ENCODE measurements at regions not wholly inside any gene's neighbourhood (a gene's known extent, or its start where the extent isn't known, plus 50 kb on each side); places are given as distances from the start of the nearest gene placed in this dataset.
A peak's percentile ranks its signal among the peaks of the same experiment; 100 is the strongest.

DNA sequence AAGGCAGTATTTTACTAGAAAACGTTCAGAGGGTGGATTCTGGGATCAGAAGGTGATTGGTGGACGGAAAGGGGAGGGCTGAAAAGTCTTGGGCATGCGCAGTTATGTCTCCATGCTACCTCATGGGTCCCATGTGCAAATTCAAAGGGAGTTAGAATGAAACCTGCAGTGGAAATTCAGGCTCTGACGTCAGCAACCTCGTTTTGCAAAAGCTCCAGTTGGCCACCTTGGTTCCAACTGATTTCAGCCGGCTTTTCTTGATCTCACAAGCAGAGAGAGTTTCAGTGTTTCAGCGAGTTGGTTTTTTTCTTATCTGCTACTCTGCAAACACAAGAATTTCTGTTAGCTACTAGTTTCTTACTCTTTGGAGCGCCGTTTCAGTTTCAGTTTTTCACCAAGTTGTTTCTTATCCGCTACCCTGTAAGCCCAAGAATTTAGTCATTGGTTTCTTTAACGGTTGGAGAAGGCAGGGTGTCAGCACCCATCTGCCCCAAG, 69.8 kb upstream of the PGBD5 start:
- TF ChIP-seq, protein P1, sequence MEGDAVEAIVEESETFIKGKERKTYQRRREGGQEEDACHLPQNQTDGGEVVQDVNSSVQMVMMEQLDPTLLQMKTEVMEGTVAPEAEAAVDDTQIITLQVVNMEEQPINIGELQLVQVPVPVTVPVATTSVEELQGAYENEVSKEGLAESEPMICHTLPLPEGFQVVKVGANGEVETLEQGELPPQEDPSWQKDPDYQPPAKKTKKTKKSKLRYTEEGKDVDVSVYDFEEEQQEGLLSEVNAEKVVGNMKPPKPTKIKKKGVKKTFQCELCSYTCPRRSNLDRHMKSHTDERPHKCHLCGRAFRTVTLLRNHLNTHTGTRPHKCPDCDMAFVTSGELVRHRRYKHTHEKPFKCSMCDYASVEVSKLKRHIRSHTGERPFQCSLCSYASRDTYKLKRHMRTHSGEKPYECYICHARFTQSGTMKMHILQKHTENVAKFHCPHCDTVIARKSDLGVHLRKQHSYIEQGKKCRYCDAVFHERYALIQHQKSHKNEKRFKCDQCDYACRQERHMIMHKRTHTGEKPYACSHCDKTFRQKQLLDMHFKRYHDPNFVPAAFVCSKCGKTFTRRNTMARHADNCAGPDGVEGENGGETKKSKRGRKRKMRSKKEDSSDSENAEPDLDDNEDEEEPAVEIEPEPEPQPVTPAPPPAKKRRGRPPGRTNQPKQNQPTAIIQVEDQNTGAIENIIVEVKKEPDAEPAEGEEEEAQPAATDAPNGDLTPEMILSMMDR (IDR thresholded peaks at IDR 0.05; ENCODE audit: unreplicated experiment) = no peak
- peak overlapping the region; percentile 27 for H3K4me3 Mint-ChIP-seq (ENCODE audit: low read depth, unreplicated experiment)
- peaks cover 8% of the 10 kb centered on the region for H3K9me3 Mint-ChIP-seq (ENCODE audit: low read depth, unreplicated experiment)
- H3K27me3 Mint-ChIP-seq (ENCODE audit: unreplicated experiment) = peaks cover 15% of the 10 kb centered on the region
- CTCF ChIA-PET = no interaction called here
- BruUV-seq (replicated peaks) = no TSS peak
- no peak overlapping the region for H3K27ac Mint-ChIP-seq (ENCODE audit: unreplicated experiment)
- DNase-seq = no peak
- intact Hi-C loops (cut with micrococcal nuclease; ENCODE audit: unreplicated experiment) = no loop called here
- H3K36me3 Mint-ChIP-seq (ENCODE audit: insufficient read depth, unreplicated experiment) = no peaks in the 10 kb centered on the region
- H3K4me1 Mint-ChIP-seq (ENCODE audit: low read depth, unreplicated experiment) = peaks cover 18% of the 10 kb centered on the region

DNA sequence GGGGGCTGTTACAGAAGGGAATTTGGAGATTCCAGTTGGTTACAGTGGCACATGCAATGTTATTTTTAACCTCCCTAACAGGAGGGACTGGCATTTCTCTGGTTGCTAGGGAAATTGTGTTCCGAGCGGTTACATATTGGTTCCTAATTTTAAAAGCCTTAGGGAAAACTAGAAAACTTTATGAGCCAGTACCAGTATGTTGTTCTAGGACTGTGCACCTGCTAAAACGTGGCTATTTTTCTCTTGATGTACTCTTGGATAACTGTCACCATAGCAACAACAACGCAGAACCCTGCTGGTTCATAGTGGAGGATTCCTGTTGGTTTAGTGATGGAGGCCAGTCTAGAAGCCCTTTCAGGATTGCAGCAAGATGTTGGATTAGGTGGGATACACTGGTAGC, 68.9 kb upstream of the PGBD5 start:
- H3K4me3 Mint-ChIP-seq (ENCODE audit: low read depth, unreplicated experiment) = no peak overlapping the region
- H3K4me1 Mint-ChIP-seq (ENCODE audit: low read depth, unreplicated experiment) = peaks cover 18% of the 10 kb centered on the region
- CTCF ChIA-PET = no interaction called here
- TF ChIP-seq, protein P1 (IDR thresholded peaks at IDR 0.05; ENCODE audit: unreplicated experiment) = no peak
- H3K9me3 Mint-ChIP-seq (ENCODE audit: low read depth, unreplicated experiment) = peaks cover 6% of the 10 kb centered on the region
- no peak overlapping the region for H3K27ac Mint-ChIP-seq (ENCODE audit: unreplicated experiment)
- no peak for DNase-seq
- BruUV-seq (replicated peaks) = no TSS peak
- peaks cover 15% of the 10 kb centered on the region for H3K27me3 Mint-ChIP-seq (ENCODE audit: unreplicated experiment)
- H3K36me3 Mint-ChIP-seq (ENCODE audit: insufficient read depth, unreplicated experiment) = no peaks in the 10 kb centered on the region
- intact Hi-C loops (cut with micrococcal nuclease; ENCODE audit: unreplicated experiment) = no loop called here

DNA sequence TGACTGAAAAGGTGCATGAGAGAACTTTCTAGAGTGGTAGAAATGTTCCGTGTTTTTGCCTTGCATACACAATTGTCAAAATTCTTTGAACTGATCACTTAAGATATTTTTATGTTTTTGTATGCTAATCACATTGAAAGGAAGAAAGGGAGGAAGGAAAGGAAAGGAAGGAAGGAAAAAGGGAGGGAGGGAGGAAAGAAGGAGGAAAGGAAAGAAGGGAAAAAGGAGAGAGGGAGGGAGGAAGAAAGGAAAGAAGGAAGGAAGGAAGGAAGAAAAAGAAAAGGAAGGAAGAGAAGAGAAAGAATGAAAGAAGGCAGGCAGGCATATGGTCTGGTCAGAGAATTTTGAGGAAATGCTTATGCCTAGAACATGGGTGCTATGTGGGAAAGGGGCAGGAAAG, 68.4 kb upstream of the PGBD5 start:
- intact Hi-C loops (cut with micrococcal nuclease; ENCODE audit: unreplicated experiment) = no loop called here
- Mint-ChIP-seq H3K27ac (ENCODE audit: unreplicated experiment) (no peak overlapping the region), H3K4me1 (ENCODE audit: low read depth, unreplicated experiment) (peaks cover 18% of the 10 kb centered on the region), H3K9me3 (ENCODE audit: low read depth, unreplicated experiment) (peaks cover 4% of the 10 kb centered on the region), H3K4me3 (ENCODE audit: low read depth, unreplicated experiment) (no peak overlapping the region), H3K27me3 (ENCODE audit: unreplicated experiment) (peaks cover 15% of the 10 kb centered on the region), H3K36me3 (ENCODE audit: insufficient read depth, unreplicated experiment) (no peaks in the 10 kb centered on the region)
- DNase-seq = no peak
- CTCF ChIA-PET = no interaction called here
- TF ChIP-seq, protein P1 (IDR thresholded peaks at IDR 0.05; ENCODE audit: unreplicated experiment) = no peak
- BruUV-seq (replicated peaks) = no TSS peak

DNA sequence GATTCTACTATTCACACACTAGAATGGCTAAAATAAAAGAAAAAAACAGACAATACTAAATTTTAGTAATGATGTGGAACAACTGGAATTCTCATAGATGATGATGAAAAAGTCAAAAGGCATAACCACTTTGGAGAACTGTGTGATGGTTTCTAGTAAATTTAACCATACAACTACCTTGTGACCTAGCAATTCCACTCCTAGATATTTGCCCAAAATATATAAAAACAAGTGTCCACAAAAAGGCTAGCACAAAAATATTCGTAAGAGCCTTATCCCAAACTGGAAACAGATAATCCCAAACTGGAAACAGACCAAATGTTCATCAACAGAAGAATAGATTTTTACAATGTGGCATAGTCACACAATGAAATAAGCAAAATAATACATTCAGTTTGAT, 67.9 kb upstream of the PGBD5 start:
- DNase-seq = no peak
- H3K36me3 Mint-ChIP-seq (ENCODE audit: insufficient read depth, unreplicated experiment) = no peaks in the 10 kb centered on the region
- CTCF ChIA-PET = no interaction called here
- no peak overlapping the region for H3K4me3 Mint-ChIP-seq (ENCODE audit: low read depth, unreplicated experiment)
- peaks cover 15% of the 10 kb centered on the region for H3K27me3 Mint-ChIP-seq (ENCODE audit: unreplicated experiment)
- peaks cover 4% of the 10 kb centered on the region for H3K9me3 Mint-ChIP-seq (ENCODE audit: low read depth, unreplicated experiment)
- no peak overlapping the region for H3K27ac Mint-ChIP-seq (ENCODE audit: unreplicated experiment)
- TF ChIP-seq, protein P1 (IDR thresholded peaks at IDR 0.05; ENCODE audit: unreplicated experiment) = no peak
- peaks cover 17% of the 10 kb centered on the region for H3K4me1 Mint-ChIP-seq (ENCODE audit: low read depth, unreplicated experiment)
- intact Hi-C loops (cut with micrococcal nuclease; ENCODE audit: unreplicated experiment) = no loop called here
- no TSS peak for BruUV-seq (replicated peaks)

Measured in Calu3 (cell line).